ENCODE measurements at regions not wholly inside any gene's neighbourhood (a gene's known extent, or its start where the extent isn't known, plus 50 kb on each side); places are given as distances from the start of the nearest gene placed in this dataset.
"Not testable (repeated sequence)": the region's sequence is repeated elsewhere in the genome, so short reads cannot be mapped to it uniquely, and the experiment has no call there.

DNA sequence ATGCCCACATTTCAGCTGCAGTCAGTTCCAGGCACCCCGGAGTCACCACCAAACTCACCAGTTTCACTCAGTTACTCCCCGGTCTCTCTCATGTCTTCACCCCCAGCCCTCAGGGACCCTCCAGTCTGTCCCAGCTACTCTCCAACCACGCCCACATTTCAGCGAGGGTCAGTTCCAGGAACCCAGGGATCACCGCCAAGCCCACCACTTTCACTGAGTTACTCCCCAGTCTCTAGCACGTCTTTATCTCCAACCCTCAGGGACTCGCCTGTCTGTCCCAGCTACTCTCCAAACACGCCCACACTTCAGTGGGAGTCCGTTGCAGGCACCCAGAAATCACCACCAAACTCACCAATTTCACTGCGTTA is 337.5 kb downstream of the CWH43 start:
- TF ChIP-seq, protein P1, sequence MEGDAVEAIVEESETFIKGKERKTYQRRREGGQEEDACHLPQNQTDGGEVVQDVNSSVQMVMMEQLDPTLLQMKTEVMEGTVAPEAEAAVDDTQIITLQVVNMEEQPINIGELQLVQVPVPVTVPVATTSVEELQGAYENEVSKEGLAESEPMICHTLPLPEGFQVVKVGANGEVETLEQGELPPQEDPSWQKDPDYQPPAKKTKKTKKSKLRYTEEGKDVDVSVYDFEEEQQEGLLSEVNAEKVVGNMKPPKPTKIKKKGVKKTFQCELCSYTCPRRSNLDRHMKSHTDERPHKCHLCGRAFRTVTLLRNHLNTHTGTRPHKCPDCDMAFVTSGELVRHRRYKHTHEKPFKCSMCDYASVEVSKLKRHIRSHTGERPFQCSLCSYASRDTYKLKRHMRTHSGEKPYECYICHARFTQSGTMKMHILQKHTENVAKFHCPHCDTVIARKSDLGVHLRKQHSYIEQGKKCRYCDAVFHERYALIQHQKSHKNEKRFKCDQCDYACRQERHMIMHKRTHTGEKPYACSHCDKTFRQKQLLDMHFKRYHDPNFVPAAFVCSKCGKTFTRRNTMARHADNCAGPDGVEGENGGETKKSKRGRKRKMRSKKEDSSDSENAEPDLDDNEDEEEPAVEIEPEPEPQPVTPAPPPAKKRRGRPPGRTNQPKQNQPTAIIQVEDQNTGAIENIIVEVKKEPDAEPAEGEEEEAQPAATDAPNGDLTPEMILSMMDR (IDR thresholded peaks at IDR 0.05), result not testable (repeated sequence)
- TF ChIP-seq REST (IDR thresholded peaks at IDR 0.05; ENCODE audit: insufficient read depth in 1 of 2, low read depth in 2 of 2, low read length in 1 of 2), result not testable (repeated sequence)

Data from Panc1 (cell line).